ENCODE measurements at regions not wholly inside any gene's neighbourhood (a gene's known extent, or its start where the extent isn't known, plus 50 kb on each side); places are given as distances from the start of the nearest gene placed in this dataset.

DNA sequence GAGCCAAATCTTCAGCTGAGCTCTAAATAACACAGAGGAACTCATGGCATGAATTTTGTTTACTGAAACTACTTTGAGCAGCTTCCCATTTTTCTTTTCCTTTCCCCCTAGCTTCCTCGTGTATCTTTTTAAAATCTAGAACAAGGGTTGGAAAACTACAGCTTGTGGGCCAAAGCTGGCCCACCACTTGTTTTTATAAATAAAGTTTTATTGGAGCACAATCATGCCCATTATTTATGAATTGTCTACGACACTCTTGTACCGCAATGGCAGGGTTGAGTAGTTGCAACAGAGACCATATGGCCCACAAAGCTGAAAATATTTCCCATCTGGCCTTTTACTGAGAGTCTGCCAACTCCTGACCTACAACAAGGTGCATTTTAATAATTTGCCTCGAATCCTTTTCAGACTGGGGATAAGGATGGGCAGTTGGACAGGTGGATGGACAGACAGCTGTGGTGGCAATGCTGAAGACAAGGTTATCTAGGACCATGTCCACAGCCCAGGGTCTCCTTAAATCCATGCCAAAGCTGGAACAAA is 87.7 kb downstream of the RMI2 start:
- in situ Hi-C loops (cut with MboI; ENCODE audit: low pct_unique_long_range_greater_than_20kb in 2 of 9, low sequenced_read_pairs in 9 of 9, unreplicated experiment in 9 of 9) = loop anchor here in 1 of 9 experiments (25.0 kb wide), 1 partner anchor 204 kb away; no protein-coding TSS in a partner anchor
- no peak overlapping the region for H3K4me3 ChIP-seq
- ATAC-seq (replicated peaks in 6 of 8) = no peak
- peaks cover 12 to 13% of the 10 kb centered on the region in 2 donors for H3K4me1 ChIP-seq (replicated peaks in 1 of 2)
- 0 to 100% (median 81%) methylated on average over 1 to 4 of the region's 4 CpGs for WGBS, 10 experiments
- H3K27ac ChIP-seq = no peak overlapping the region

DNA sequence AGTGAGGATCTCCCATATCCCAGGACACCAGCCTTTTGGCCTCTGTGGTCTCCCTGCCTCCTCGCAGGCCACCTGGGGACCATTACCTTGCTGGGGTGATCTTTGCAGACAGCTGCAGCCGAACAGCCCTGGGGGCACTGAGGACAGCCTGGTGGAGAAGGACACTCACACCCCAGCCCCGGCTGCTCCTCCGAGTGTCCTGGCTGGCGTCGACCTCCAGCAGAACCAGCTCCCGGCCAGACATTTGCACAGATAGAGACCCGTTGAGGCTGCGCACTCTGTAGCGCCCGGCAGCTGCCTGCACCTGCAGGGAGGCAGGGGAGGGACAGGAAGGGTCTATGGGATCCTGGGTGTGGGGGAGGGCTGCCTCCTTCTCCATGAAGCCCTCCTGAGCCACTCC is 90.3 kb downstream of the RMI2 start:
- no peaks in the 10 kb centered on the region for H3K4me1 ChIP-seq (replicated peaks in 1 of 2)
- 100% methylated on average over 1 of the region's 11 CpGs; no CpG with 5 or more reads in 7 of the 10 experiments for WGBS, 10 experiments
- H3K27ac ChIP-seq = no peak overlapping the region
- ATAC-seq (replicated peaks in 6 of 8) = no peak
- no peak overlapping the region for H3K4me3 ChIP-seq
- in situ Hi-C loops (cut with MboI; ENCODE audit: low pct_unique_long_range_greater_than_20kb in 2 of 9, low sequenced_read_pairs in 9 of 9, unreplicated experiment in 9 of 9) = loop anchor here in 1 of 9 experiments (25.0 kb wide), 1 partner anchor 202 kb away; no protein-coding TSS in a partner anchor

DNA sequence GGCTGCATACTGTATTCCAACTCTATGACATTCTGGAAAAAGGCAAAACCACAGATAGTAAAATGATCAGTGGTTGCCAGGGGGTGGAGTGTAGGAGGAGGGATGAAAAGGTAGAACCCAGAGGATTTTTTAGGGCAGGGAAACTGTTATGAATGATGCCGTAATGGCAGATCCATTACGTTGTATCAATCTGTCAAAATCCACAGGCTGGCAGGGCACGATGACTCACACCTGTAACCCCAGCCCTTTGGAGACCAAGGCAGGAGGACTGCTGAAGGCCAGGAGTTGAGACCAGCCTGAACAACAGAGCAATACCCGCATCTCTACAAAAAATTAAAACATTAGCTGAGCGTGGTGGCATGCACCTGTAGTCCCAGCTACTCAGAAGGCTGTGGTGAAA is 91.8 kb downstream of the RMI2 start:
- no peaks in the 10 kb centered on the region for H3K4me1 ChIP-seq (replicated peaks in 1 of 2)
- no peak overlapping the region for H3K4me3 ChIP-seq
- in situ Hi-C loops (cut with MboI; ENCODE audit: low pct_unique_long_range_greater_than_20kb in 2 of 9, low sequenced_read_pairs in 9 of 9, unreplicated experiment in 9 of 9) = loop anchor here in 1 of 9 experiments (25.0 kb wide), 1 partner anchor 200 kb away; no protein-coding TSS in a partner anchor
- 58 to 100% (median 83%) methylated on average over 1 to 4 of the region's 5 CpGs; no CpG with 5 or more reads in 2 of the 10 experiments for whole genome bisulfite sequencing, 10 experiments
- no peak for ATAC-seq (replicated peaks in 6 of 8)
- no peak overlapping the region for H3K27ac ChIP-seq

DNA sequence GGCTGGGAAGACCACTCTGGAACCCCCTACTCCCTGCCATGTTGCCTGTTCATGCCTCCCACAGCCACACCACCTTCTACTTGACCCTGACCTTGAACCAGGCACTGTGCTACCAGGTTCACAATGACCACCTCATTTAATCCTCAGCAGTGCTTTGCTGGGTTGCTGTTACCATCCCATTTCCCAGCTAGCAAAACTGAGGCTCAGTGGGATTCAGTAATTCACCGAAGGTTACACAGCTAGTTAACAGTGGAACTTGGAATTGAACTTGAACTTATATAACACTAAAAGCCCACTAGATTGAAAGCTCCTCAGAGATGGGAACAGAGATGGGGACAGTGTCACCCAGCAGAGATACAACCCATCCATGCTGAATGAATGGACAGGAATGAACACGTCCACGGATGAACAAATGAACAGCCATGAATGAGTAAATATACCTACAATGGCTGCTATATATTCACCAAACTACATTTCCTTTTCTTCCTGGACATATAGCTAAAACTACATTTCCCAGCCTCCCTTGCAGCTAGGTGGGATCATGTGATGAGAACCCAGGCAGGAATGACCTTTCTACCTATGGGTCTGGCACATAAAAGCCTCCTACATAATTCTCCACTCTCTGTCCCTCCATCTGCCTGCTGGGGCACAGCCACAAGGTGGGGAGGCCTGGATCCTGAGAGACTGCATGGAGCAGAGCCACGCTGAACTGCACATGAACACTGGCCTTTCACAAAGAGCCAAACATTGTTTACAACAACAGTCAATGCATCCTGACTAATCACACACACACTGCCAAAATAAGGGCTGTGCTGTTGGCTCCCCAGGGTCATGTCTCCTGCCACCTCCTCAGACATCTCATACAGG is 94.8 kb downstream of the RMI2 start:
- ATAC-seq (replicated peaks in 6 of 8) = no peak
- in situ Hi-C loops (cut with MboI; ENCODE audit: low pct_unique_long_range_greater_than_20kb in 2 of 9, low sequenced_read_pairs in 9 of 9, unreplicated experiment in 9 of 9) = loop anchor here in 1 of 9 experiments (25.0 kb wide), 1 partner anchor 197 kb away; no protein-coding TSS in a partner anchor
- Histone ChIP-seq H3K4me3 (no peak overlapping the region), H3K4me1 (replicated peaks in 1 of 2) (no peaks in the 10 kb centered on the region), H3K27ac (no peak overlapping the region)
- WGBS, 10 experiments = 37 to 95% (median 90%) methylated on average over 2 to 4 of the region's 4 CpGs; no CpG with 5 or more reads in 5 of the 10 experiments

DNA sequence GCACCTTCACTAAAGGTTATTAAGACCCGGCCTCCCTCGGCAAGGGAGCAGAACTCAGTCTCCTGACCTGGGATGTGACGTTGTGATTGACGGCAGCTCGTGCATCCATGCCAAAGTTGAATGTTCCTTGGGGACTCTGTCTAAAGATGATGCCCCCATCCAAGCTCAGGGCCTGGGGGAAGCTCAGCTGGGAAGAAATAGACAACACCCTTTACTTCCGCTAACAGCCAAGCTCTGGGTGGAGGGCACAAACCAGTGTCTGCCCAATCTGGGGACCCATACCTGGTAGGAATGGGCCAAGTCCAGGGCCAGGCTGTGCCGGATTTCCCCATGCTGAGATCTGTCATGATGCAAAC is 95.4 kb downstream of the RMI2 start:
- 80 to 100% (median 96%) methylated on average over 1 to 5 of the region's 7 CpGs; no CpG with 5 or more reads in 5 of the 10 experiments for WGBS, 10 experiments
- no peak overlapping the region for H3K27ac ChIP-seq
- no peak overlapping the region for H3K4me3 ChIP-seq
- no peaks in the 10 kb centered on the region for H3K4me1 ChIP-seq (replicated peaks in 1 of 2)
- ATAC-seq (replicated peaks in 6 of 8) = no peak
- in situ Hi-C loops (cut with MboI; ENCODE audit: low pct_unique_long_range_greater_than_20kb in 2 of 9, low sequenced_read_pairs in 9 of 9, unreplicated experiment in 9 of 9) = loop anchor here in 1 of 9 experiments (25.0 kb wide), 1 partner anchor 197 kb away; no protein-coding TSS in a partner anchor

DNA sequence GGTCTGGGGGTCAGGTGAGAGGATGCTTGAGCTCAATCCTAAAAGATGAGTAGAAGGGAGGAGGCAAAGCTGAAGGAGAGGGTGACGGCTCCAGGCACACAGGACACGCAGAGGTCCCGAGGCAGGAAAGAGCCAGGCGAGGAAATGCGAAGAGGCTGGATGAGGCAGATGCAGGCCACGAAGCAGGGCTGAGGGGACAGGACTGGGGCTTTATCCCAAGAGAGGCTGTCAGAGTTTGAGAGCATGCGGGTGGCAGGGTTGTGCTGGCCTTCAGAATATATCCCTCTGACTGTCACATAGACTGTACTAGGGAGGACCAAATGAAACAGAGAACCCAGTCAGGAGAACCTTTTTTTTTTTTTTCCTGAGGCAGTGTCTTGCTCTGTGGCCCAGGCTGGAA is 100.2 kb downstream of the RMI2 start:
- in situ Hi-C loops (cut with MboI; ENCODE audit: low pct_unique_long_range_greater_than_20kb in 2 of 9, low sequenced_read_pairs in 9 of 9, unreplicated experiment in 9 of 9) = loop anchor here in 1 of 9 experiments (25.0 kb wide), 1 partner anchor 192 kb away; no protein-coding TSS in a partner anchor
- H3K27ac ChIP-seq = no peak overlapping the region
- H3K4me3 ChIP-seq = no peak overlapping the region
- WGBS, 10 experiments = 50 to 83% (median 62%) methylated on average over 1 to 6 of the region's 7 CpGs; no CpG with 5 or more reads in 3 of the 10 experiments
- no peak for ATAC-seq (replicated peaks in 6 of 8)
- H3K4me1 ChIP-seq (replicated peaks in 1 of 2) = no peaks in the 10 kb centered on the region

DNA sequence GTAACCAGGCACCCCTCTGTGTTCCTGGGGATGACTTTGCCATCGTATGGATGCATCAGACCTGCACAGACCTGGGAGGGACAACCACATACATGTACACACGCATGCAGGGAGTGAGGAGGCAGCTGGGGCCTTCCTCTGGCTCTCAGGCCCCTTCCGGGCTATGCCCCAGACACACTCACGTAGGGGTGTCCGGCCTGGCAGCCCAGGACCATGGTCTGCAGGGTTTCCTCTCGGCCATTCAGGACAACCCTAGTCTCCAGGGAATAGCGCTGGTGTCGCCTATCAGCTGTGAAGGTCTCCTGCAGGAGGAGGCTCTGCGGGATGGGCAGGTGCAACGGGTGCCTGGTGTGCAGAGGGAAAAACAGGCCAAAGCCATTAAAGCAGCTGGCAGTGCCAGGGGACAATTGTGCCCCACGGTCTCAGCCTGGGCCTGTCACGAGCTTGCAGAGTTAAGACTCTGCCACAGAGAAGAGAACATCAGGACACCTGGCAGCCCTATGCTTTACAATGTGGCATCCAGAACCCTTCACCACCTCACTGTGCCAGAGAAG is 101.4 kb downstream of the RMI2 start:
- in situ Hi-C loops (cut with MboI; ENCODE audit: low pct_unique_long_range_greater_than_20kb in 2 of 9, low sequenced_read_pairs in 9 of 9, unreplicated experiment in 9 of 9) = loop anchor here in 1 of 9 experiments (25.0 kb wide), 1 partner anchor 191 kb away; no protein-coding TSS in a partner anchor
- WGBS, 10 experiments = 20 to 100% (median 85%) methylated on average over 1 to 6 of the region's 12 CpGs; no CpG with 5 or more reads in 2 of the 10 experiments
- Histone ChIP-seq H3K27ac (no peak overlapping the region), H3K4me3 (no peak overlapping the region), H3K4me1 (replicated peaks in 1 of 2) (no peaks in the 10 kb centered on the region)
- no peak for ATAC-seq (replicated peaks in 6 of 8)

DNA sequence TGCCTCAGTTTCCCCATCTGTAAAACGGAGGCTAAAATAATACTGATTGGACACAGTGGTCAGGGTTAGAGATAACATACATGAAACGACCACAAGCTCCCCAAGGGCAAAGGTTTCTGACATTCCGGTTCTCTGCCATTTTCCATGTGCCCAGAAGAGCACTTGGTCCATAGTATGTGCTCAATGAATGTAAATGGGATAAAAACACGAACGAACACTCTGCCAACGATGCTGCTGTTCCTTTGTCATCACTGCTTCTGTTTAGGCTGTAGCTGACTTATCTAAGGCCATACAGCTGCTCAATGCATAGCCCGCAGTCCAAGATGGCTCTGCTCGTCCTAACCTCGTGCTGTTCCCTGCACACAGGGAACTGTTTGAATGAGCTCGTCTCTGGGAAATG is 102.0 kb downstream of the RMI2 start:
- ATAC-seq (replicated peaks in 6 of 8) = no peak
- WGBS, 10 experiments = 64 to 100% (median 80%) methylated on average over 1 to 8 of the region's 10 CpGs; no CpG with 5 or more reads in 3 of the 10 experiments
- Histone ChIP-seq H3K27ac (no peak overlapping the region), H3K4me3 (no peak overlapping the region), H3K4me1 (replicated peaks in 1 of 2) (no peaks in the 10 kb centered on the region)
- in situ Hi-C loops (cut with MboI; ENCODE audit: low pct_unique_long_range_greater_than_20kb in 2 of 9, low sequenced_read_pairs in 9 of 9, unreplicated experiment in 9 of 9) = loop anchor here in 1 of 9 experiments (25.0 kb wide), 1 partner anchor 190 kb away; no protein-coding TSS in a partner anchor

DNA sequence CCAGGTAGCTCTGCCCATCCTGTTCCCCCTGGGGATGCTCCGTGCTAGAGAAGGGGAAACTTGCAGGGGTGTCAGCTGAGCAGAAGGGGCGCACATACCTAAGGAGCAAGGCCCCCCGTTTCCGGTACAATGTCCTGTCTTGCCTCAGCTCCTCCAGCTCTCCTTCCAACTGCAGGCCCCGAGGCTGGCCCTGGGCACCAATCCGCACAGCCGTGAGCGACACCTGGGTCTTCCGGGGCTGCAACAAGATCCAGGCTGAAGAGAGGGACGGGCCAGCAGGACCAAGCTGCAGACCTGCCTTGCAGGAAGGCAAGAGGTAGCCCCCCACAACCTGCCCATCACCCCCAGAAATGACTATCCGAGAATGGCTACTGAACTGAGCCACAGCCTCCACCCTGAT is 102.6 kb downstream of the RMI2 start:
- in situ Hi-C loops (cut with MboI; ENCODE audit: low pct_unique_long_range_greater_than_20kb in 2 of 9, low sequenced_read_pairs in 9 of 9, unreplicated experiment in 9 of 9) = loop anchor here in 1 of 9 experiments (25.0 kb wide), 1 partner anchor 189 kb away; no protein-coding TSS in a partner anchor
- no peak for ATAC-seq (replicated peaks in 6 of 8)
- no peak overlapping the region for H3K27ac ChIP-seq
- no peak overlapping the region for H3K4me3 ChIP-seq
- no peaks in the 10 kb centered on the region for H3K4me1 ChIP-seq (replicated peaks in 1 of 2)
- WGBS, 10 experiments = 27 to 95% (median 43%) methylated on average over 1 to 4 of the region's 11 CpGs; no CpG with 5 or more reads in 7 of the 10 experiments

DNA sequence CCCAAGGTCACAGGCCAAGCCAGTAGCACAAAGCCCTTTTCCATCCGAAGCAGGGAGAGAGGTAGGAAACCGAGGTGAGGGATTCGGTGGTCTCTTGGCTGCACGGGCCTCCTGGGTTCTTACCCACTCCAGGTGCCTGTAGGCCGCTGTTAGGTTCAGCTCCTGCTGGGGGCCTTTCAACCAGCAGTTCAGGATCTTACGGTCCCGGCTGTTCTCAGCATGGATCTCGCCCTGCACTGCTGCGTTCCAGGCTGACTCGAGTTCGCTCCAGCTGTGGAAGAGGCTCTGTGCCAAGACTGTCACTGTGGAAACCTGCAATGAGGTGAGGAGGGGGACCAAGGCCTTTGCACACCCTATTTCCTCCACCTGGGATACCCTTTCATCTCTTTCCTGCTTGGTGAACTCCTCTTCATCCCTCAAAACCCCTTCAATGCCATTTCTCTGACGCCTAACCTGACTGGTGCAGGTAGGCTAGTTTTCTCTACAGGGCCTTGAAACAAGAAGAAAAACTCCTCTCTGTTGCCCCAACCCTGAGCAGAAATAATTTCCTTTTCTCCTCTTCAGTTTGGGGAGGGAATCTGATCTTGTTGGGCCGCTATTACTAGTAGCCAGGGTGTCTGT is 103.6 kb downstream of the RMI2 start:
- Histone ChIP-seq H3K4me1 (replicated peaks in 1 of 2) (no peaks in the 10 kb centered on the region), H3K27ac (no peak overlapping the region), H3K4me3 (no peak overlapping the region)
- 30 to 100% (median 77%) methylated on average over 2 to 8 of the region's 13 CpGs; no CpG with 5 or more reads in 4 of the 10 experiments for WGBS, 10 experiments
- in situ Hi-C loops (cut with MboI; ENCODE audit: low pct_unique_long_range_greater_than_20kb in 2 of 9, low sequenced_read_pairs in 9 of 9, unreplicated experiment in 9 of 9) = loop anchor here in 1 of 9 experiments (25.0 kb wide), 1 partner anchor 188 kb away; no protein-coding TSS in a partner anchor
- no peak for ATAC-seq (replicated peaks in 6 of 8)

DNA sequence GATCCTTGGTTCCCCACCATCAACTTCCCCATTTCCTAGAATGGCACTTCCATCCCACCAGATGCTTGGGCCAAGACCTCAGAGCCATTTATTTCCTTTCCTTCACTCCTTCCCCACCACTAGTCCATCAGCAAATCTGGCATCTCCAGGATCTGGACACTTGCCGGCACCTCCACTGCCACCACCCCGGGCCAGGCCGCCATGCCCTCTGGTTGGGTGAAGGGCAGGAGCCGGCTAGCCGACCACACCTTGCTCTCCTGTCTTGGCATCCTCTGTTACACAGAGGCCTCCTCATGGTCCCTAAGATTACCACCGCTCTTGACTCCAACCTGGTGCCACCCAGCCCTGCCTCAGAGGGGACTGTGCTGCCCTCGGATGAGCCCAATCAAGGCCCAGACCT is 104.5 kb downstream of the RMI2 start:
- H3K4me1 ChIP-seq (replicated peaks in 1 of 2) = no peaks in the 10 kb centered on the region
- no peak overlapping the region for H3K27ac ChIP-seq
- no peak overlapping the region for H3K4me3 ChIP-seq
- no peak for ATAC-seq (replicated peaks in 6 of 8)
- in situ Hi-C loops (cut with MboI; ENCODE audit: low pct_unique_long_range_greater_than_20kb in 2 of 9, low sequenced_read_pairs in 9 of 9, unreplicated experiment in 9 of 9) = loop anchor here in 1 of 9 experiments (25.0 kb wide), 1 partner anchor 188 kb away; no protein-coding TSS in a partner anchor
- 67 to 100% (median 84%) methylated on average over 1 to 3 of the region's 7 CpGs; no CpG with 5 or more reads in 4 of the 10 experiments for WGBS, 10 experiments

DNA sequence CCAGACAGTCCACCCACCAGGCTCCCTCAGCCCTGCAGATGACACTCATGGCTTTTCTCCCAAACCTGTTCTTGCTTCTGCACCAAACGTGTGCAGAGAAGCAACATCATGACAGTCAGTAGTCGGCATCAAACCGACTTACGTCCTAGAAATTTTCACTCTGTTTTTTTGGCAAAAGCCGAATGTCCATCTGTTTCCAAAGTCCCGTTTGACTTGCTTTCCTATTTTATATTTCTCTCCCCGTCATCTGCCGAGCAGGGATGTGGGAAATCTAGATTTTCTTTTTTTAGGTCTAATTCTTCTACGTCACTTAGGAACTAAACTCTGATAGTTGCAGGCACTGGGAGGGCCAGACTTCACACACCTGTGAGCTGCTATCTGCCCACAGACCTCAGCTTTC is 104.9 kb downstream of the RMI2 start:
- no peak for ATAC-seq (replicated peaks in 6 of 8)
- H3K4me1 ChIP-seq (replicated peaks in 1 of 2) = no peaks in the 10 kb centered on the region
- in situ Hi-C loops (cut with MboI; ENCODE audit: low pct_unique_long_range_greater_than_20kb in 2 of 9, low sequenced_read_pairs in 9 of 9, unreplicated experiment in 9 of 9) = no loop called here
- no peak overlapping the region for H3K27ac ChIP-seq
- WGBS, 10 experiments = 40 to 100% (median 87%) methylated on average over 1 to 9 of the region's 9 CpGs; no CpG with 5 or more reads in 1 of the 10 experiments
- H3K4me3 ChIP-seq = no peak overlapping the region

Data from motor neuron (in vitro differentiated cells).